K562 (cell line): ENCODE measurements at regions not wholly inside any gene's neighbourhood (a gene's known extent, or its start where the extent isn't known, plus 50 kb on each side); places are given as distances from the start of the nearest gene placed in this dataset.

Experiments used
- ATAC-seq: fragments of 200-7000 bp; cut with Tn5 transposase; 3 replicates; pipeline ENCODE4 v1.9.1; 2020; ENCODE audit warnings: moderate library complexity
- BruUV-seq: library from RNA; stranded (reverse); fragments of 400-500 nt; replicated peaks from 2 replicates; lab custom pipeline; 2021; lab: Mats Ljungman, UMichigan
- CTCF ChIA-PET: fragments of 300-600 bp; formaldehyde crosslinking; extraction: SDS; loops from one replicate; lab custom pipeline; 2021; ENCODE audit warnings: low intra/inter-chr PET ratio; lab: Yijun Ruan, JAX
- POLR2A ChIA-PET: fragments of 300-600, 350-650 bp; sonication (Branson Sonifier 250); formaldehyde crosslinking; extraction: SDS; loops from one replicate; lab custom pipeline; 2021; ENCODE audit warnings: antibody characterized with exemption, inconsistent platforms; lab: Yijun Ruan, JAX
- DNase-seq, 4 experiments: peaks; one replicate each; pipeline versions ENCODE4 v3.0.0 to v3.0.0-alpha.2; 2011 to 2018; ENCODE audit warnings: low spot score in 3 of 4, mixed read lengths in 3 of 4; ENCODE audit errors: extremely low read depth in 1 of 4
- FAIRE-seq: peaks from 2 replicates; lab custom pipeline; 2011; peaks lifted over from hg19 to GRCh38; lab: Jason Lieb, UNC
- H2AFZ ChIP-seq: 2 replicates; pipeline ENCODE4 v1.6.0; 2011; ENCODE audit warnings: low read depth, low read length, control low read depth, inconsistent platforms
- H3K27ac ChIP-seq: fragments of 200-600 bp; 3 replicates; pipeline ENCODE4 v1.8.0; 2011; ENCODE audit warnings: low read depth, mild to moderate bottlenecking, control low read depth, inconsistent platforms, low read length, moderate library complexity, mixed read lengths; ENCODE audit errors: extremely low read depth
- H3K27me3 ChIP-seq, 2 experiments: fragments of 300-600 bp in 1 of 2; 2 replicates in 1 of 2; 3 replicates in 1 of 2; pipeline versions ENCODE4 v1.6.0 to v1.8.0; 2011; ENCODE audit warnings: inconsistent platforms in 2 of 2, low read length in 2 of 2, mild to moderate bottlenecking in 1 of 2, mixed read lengths in 1 of 2, moderate library complexity in 1 of 2; ENCODE audit not compliant: control insufficient read depth in 2 of 2, insufficient read depth in 2 of 2
- H3K36me3 ChIP-seq: fragments of 300-600 bp; 3 replicates; pipeline ENCODE4 v1.8.0; 2011; ENCODE audit warnings: mild to moderate bottlenecking, low read length, inconsistent platforms; ENCODE audit not compliant: control insufficient read depth, insufficient read depth
- H3K4me1 ChIP-seq, 2 experiments: fragments of 200-600 bp in 1 of 2; replicated peaks in 1 of 2; 2 replicates in 1 of 2; 3 replicates in 1 of 2; pipeline versions ENCODE4 v1.5.1 to v1.8.0; 2011; ENCODE audit warnings: inconsistent platforms in 2 of 2, low read length in 2 of 2, mild to moderate bottlenecking in 1 of 2, mixed read lengths in 1 of 2, moderate library complexity in 1 of 2; ENCODE audit not compliant: control insufficient read depth in 2 of 2, insufficient read depth in 2 of 2
- H3K4me2 ChIP-seq: 2 replicates; pipeline ENCODE4 v1.6.1; 2011; ENCODE audit warnings: low read length, control low read depth, inconsistent platforms, mixed read lengths; ENCODE audit not compliant: insufficient read depth
- H3K4me3 ChIP-seq: fragments of 200-600 bp; sonication (generic), shearing (Covaris generic); 2 replicates; pipeline ENCODE4 v1.5.1; 2016; ENCODE audit warnings: control low read depth, inconsistent platforms
- H3K79me2 ChIP-seq: fragments of 200-600 bp; 3 replicates; pipeline ENCODE4 v1.8.0; 2011; ENCODE audit warnings: low read length, inconsistent platforms; ENCODE audit not compliant: control insufficient read depth, insufficient read depth
- H3K9ac ChIP-seq, 2 experiments: 2 replicates each; pipeline versions ENCODE4 v1.6.0 to v1.6.1; 2011; ENCODE audit warnings: low read depth in 2 of 2, low read length in 2 of 2, control low read depth in 1 of 2, inconsistent platforms in 1 of 2, mild to moderate bottlenecking in 1 of 2, mixed read lengths in 1 of 2; ENCODE audit not compliant: insufficient read depth in 1 of 2
- H3K9me1 ChIP-seq: one replicate; pipeline ENCODE4 v1.6.0; 2011; ENCODE audit warnings: inconsistent platforms, mild to moderate bottlenecking, low read length, moderate library complexity; ENCODE audit not compliant: control insufficient read depth, insufficient read depth
- H3K9me3 ChIP-seq: replicated peaks from 2 replicates; pipeline ENCODE4 v1.5.1; 2011; ENCODE audit warnings: low read depth, low read length, inconsistent platforms; ENCODE audit not compliant: control insufficient read depth, insufficient read depth
- H4K20me1 ChIP-seq: replicated peaks from 2 replicates; pipeline ENCODE4 v1.6.1; 2011; ENCODE audit warnings: low read length, inconsistent platforms, mixed read lengths; ENCODE audit not compliant: control insufficient read depth, insufficient read depth
- EP300 ChIP-seq: IDR thresholded peaks from 2 replicates; pipeline ENCODE4 v1.6.1; 2012; ENCODE audit warnings: low read length, improper control_type of control experiment
- FOXJ3 ChIP-seq: sonication (generic); formaldehyde crosslinking; IDR thresholded peaks from 2 replicates; pipeline ENCODE4 v1.4.0; 2020; ENCODE audit warnings: mild to moderate bottlenecking, missing genetic modification reagents
- TSC22D4 ChIP-seq: fragments of 450-650 bp; IDR thresholded peaks from 2 replicates; pipeline ENCODE4 v1.6.1; 2016; ENCODE audit warnings: missing genetic modification characterization, missing biosample characterization, control low read depth
- XRCC3 ChIP-seq: fragments of 450-650 bp; IDR thresholded peaks from 2 replicates; pipeline ENCODE4 v1.6.1; 2017; ENCODE audit warnings: mild to moderate bottlenecking, moderate library complexity
- ZEB2 ChIP-seq: fragments of 450-650 bp; IDR thresholded peaks from 2 replicates; pipeline ENCODE4 v1.6.1; 2016
- ZNF133 ChIP-seq: fragments of 250-450 bp; sonication (Bioruptor Pico); IDR thresholded peaks from 2 replicates; pipeline ENCODE4 v1.4.0; 2020; ENCODE audit warnings: mild to moderate bottlenecking
- WGBS: fragments of 100-300 bp; shearing (Covaris generic); methylation state at CpG from one replicate; pipeline ENCODE4 v1.1.6; 2016; ENCODE audit warnings: low coverage, mixed read lengths; ENCODE audit not compliant: insufficient coverage; ENCODE audit errors: missing lambda C conversion rate; 5-methylcytosine and 5-hydroxymethylcytosine counted together
- in situ Hi-C: fragments of 300-500 bp; cut with MboI; formaldehyde crosslinking; loops from 4 replicates; pipeline ENCODE4 v1.15.0; 2018; ENCODE audit warnings: inconsistent platforms, mixed read lengths
- intact Hi-C: fragments of 100-400 bp; cut with micrococcal nuclease; formaldehyde crosslinking; loops from 2 replicates; pipeline ENCODE4 v1.14.2; 2022
- TF ChIP-seq, protein P1 (sequence below): sonication (generic); formaldehyde crosslinking; IDR thresholded peaks from 2 replicates; pipeline ENCODE4 v1.8.1; 2023; ENCODE audit warnings: mild to moderate bottlenecking, missing genetic modification reagents

DNA sequence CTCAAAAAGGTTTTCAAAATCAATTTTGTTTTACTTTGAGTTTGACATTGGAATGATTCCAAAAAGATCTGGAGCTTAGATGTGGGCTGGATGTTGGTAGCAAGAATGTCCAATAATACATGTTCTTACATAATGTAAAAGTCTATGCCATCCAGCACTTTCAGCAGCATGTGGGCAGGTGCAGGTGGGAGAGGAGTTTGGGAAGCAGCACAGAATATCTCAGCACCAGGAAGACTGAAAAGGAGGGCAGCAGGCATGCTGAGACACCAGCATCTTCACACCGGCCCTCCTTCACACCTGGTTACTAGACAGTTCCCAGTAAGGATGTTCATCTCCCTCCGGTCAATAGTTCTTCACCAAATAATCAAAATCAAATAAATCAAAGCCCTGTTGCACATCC is 166.6 kb downstream of the ZBTB18 start (continued):
- TF ChIP-seq, protein P1, sequence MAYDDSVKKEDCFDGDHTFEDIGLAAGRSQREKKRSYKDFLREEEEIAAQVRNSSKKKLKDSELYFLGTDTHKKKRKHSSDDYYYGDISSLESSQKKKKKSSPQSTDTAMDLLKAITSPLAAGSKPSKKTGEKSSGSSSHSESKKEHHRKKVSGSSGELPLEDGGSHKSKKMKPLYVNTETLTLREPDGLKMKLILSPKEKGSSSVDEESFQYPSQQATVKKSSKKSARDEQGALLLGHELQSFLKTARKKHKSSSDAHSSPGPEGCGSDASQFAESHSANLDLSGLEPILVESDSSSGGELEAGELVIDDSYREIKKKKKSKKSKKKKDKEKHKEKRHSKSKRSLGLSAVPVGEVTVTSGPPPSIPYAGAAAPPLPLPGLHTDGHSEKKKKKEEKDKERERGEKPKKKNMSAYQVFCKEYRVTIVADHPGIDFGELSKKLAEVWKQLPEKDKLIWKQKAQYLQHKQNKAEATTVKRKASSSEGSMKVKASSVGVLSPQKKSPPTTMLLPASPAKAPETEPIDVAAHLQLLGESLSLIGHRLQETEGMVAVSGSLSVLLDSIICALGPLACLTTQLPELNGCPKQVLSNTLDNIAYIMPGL (CRISPR knock-in tag), result no peak
- TF ChIP-seq TSC22D4 (no peak), ZNF133 (CRISPR knock-in tag) (no peak), FOXJ3 (no peak), ZEB2 (no peak)
- TF ChIP-seq, all 486 proteins: peak for 0

DNA sequence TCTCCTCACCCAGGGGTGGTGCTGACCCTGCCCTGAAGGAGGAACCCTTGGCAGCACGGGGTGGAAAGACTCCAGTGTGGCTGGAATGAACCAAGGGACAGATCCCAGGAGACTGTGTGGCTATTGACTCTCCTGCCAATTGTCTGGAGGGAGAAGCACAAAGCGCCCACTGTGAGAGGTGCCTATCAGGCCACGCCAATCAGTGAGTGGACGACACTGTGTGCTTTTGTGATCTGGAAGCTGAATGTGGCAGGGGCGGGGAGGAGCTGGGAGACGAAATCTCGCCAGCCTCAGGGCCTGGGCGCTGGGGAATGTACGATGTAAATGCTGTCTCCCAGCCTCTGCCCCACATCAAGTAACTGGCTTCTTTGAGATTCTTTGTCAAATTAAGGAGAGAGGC is 167.1 kb downstream of the ZBTB18 start:
- in situ Hi-C loops, result no loop called here
- TF ChIP-seq XRCC3 (no peak), EP300 (no peak)
- TF ChIP-seq, all 486 proteins: peak for 0
- no peaks in the 10 kb centered on the region for H3K9me1 ChIP-seq
- no peak overlapping the region for H3K9ac ChIP-seq
- H2AFZ ChIP-seq, result no peak overlapping the region
- ATAC-seq (no peak), DNase-seq (no peak), FAIRE-seq (no peak)
- H3K4me1 ChIP-seq, result no peaks in the 10 kb centered on the region
- H3K27me3 ChIP-seq, result peaks cover 20 to 52% of the 10 kb centered on the region in 2 experiments; a peak in 4 of 5 replicates
- H3K79me2 ChIP-seq, result no peaks in the 10 kb centered on the region
- H3K4me2 ChIP-seq, result no peak overlapping the region
- no peaks in the 10 kb centered on the region; the same call in 1 of the 2 replicates for H3K9me3 ChIP-seq
- no peak overlapping the region for H3K4me3 ChIP-seq
- no peak overlapping the region for H3K27ac ChIP-seq
- peaks cover 3% of the 10 kb centered on the region; the same call in 1 of the 2 replicates for H4K20me1 ChIP-seq
- CTCF ChIA-PET, result no interaction called here
- H3K36me3 ChIP-seq, result no peaks in the 10 kb centered on the region
- 0% methylated on average over 9 of the region's 9 CpGs for WGBS
- no TSS peak for BruUV-seq
- intact Hi-C loops, result loop anchor here (10.0 kb wide), 1 partner anchor 203 kb away; no protein-coding TSS in a partner anchor
- POLR2A ChIA-PET, result interaction anchor here (0.9 kb wide), 1 partner anchor 29 kb away, joined by 3 read pairs; no protein-coding TSS in a partner anchor
